ENCODE measurements at regions not wholly inside any gene's neighbourhood (a gene's known extent, or its start where the extent isn't known, plus 50 kb on each side); places are given as distances from the start of the nearest gene placed in this dataset.

GRCh38 chr10:83982812-83983211, 156.5 kb upstream of the GHITM start (continued):
- TF ChIP-seq, protein P1, sequence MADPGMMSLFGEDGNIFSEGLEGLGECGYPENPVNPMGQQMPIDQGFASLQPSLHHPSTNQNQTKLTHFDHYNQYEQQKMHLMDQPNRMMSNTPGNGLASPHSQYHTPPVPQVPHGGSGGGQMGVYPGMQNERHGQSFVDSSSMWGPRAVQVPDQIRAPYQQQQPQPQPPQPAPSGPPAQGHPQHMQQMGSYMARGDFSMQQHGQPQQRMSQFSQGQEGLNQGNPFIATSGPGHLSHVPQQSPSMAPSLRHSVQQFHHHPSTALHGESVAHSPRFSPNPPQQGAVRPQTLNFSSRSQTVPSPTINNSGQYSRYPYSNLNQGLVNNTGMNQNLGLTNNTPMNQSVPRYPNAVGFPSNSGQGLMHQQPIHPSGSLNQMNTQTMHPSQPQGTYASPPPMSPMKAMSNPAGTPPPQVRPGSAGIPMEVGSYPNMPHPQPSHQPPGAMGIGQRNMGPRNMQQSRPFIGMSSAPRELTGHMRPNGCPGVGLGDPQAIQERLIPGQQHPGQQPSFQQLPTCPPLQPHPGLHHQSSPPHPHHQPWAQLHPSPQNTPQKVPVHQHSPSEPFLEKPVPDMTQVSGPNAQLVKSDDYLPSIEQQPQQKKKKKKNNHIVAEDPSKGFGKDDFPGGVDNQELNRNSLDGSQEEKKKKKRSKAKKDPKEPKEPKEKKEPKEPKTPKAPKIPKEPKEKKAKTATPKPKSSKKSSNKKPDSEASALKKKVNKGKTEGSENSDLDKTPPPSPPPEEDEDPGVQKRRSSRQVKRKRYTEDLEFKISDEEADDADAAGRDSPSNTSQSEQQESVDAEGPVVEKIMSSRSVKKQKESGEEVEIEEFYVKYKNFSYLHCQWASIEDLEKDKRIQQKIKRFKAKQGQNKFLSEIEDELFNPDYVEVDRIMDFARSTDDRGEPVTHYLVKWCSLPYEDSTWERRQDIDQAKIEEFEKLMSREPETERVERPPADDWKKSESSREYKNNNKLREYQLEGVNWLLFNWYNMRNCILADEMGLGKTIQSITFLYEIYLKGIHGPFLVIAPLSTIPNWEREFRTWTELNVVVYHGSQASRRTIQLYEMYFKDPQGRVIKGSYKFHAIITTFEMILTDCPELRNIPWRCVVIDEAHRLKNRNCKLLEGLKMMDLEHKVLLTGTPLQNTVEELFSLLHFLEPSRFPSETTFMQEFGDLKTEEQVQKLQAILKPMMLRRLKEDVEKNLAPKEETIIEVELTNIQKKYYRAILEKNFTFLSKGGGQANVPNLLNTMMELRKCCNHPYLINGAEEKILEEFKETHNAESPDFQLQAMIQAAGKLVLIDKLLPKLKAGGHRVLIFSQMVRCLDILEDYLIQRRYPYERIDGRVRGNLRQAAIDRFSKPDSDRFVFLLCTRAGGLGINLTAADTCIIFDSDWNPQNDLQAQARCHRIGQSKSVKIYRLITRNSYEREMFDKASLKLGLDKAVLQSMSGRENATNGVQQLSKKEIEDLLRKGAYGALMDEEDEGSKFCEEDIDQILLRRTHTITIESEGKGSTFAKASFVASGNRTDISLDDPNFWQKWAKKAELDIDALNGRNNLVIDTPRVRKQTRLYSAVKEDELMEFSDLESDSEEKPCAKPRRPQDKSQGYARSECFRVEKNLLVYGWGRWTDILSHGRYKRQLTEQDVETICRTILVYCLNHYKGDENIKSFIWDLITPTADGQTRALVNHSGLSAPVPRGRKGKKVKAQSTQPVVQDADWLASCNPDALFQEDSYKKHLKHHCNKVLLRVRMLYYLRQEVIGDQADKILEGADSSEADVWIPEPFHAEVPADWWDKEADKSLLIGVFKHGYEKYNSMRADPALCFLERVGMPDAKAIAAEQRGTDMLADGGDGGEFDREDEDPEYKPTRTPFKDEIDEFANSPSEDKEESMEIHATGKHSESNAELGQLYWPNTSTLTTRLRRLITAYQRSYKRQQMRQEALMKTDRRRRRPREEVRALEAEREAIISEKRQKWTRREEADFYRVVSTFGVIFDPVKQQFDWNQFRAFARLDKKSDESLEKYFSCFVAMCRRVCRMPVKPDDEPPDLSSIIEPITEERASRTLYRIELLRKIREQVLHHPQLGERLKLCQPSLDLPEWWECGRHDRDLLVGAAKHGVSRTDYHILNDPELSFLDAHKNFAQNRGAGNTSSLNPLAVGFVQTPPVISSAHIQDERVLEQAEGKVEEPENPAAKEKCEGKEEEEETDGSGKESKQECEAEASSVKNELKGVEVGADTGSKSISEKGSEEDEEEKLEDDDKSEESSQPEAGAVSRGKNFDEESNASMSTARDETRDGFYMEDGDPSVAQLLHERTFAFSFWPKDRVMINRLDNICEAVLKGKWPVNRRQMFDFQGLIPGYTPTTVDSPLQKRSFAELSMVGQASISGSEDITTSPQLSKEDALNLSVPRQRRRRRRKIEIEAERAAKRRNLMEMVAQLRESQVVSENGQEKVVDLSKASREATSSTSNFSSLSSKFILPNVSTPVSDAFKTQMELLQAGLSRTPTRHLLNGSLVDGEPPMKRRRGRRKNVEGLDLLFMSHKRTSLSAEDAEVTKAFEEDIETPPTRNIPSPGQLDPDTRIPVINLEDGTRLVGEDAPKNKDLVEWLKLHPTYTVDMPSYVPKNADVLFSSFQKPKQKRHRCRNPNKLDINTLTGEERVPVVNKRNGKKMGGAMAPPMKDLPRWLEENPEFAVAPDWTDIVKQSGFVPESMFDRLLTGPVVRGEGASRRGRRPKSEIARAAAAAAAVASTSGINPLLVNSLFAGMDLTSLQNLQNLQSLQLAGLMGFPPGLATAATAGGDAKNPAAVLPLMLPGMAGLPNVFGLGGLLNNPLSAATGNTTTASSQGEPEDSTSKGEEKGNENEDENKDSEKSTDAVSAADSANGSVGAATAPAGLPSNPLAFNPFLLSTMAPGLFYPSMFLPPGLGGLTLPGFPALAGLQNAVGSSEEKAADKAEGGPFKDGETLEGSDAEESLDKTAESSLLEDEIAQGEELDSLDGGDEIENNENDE (IDR thresholded peaks at IDR 0.05; ENCODE audit: insufficient replicate concordance, low read length), result no peak
- TF ChIP-seq MAX (IDR thresholded peaks at IDR 0.05) (no peak), RAD21 (IDR thresholded peaks at IDR 0.05 in 1 of 2, conservative IDR thresholded peaks at IDR 0.05 in 1 of 2; ENCODE audit: low read depth in 2 of 2, low read length in 2 of 2) (no peak), HDAC2 (IDR thresholded peaks at IDR 0.05; ENCODE audit: borderline replicate concordance in 1 of 2, low read depth in 2 of 2, low read length in 2 of 2) (no peak), JUND (IDR thresholded peaks at IDR 0.05; ENCODE audit: low read length) (no peak)
